DOHH2 (cell line): ENCODE measurements at regions not wholly inside any gene's neighbourhood (a gene's known extent, or its start where the extent isn't known, plus 50 kb on each side); places are given as distances from the start of the nearest gene placed in this dataset.

ENCODE experiments used
- H3F3A ChIP-seq: fragments of 200-600 bp; sonication (generic), shearing (Covaris generic); 2 replicates; pipeline ENCODE4 v1.6.0; 2016; ENCODE audit warnings: antibody characterized with exemption, mild to moderate bottlenecking; ENCODE audit not compliant: control insufficient read depth, insufficient read depth
- H3K27ac ChIP-seq: fragments of 200-600 bp; sonication (generic); 2 replicates; pipeline ENCODE4 v1.5.1; 2014; ENCODE audit warnings: low read depth, mild to moderate bottlenecking, low read length, moderate library complexity
- H3K27me3 ChIP-seq: fragments of 200-600 bp; sonication (generic); 2 replicates; pipeline ENCODE4 v1.6.1; 2014; ENCODE audit warnings: mild to moderate bottlenecking, low read length, mixed read lengths; ENCODE audit not compliant: control insufficient read depth
- H3K36me3 ChIP-seq: fragments of 200-600 bp; sonication (generic); 2 replicates; pipeline ENCODE4 v1.6.1; 2014; ENCODE audit warnings: mild to moderate bottlenecking, low read length, moderate library complexity, mixed read lengths; ENCODE audit not compliant: control insufficient read depth
- H3K4me1 ChIP-seq: fragments of 200-600 bp; sonication (generic); 2 replicates; pipeline ENCODE4 v1.6.1; 2014; ENCODE audit warnings: mild to moderate bottlenecking, low read length, mixed read lengths; ENCODE audit not compliant: control insufficient read depth
- H3K4me2 ChIP-seq: fragments of 200-600 bp; sonication (generic); 2 replicates; pipeline ENCODE4 v1.6.0; 2014; ENCODE audit warnings: mild to moderate bottlenecking, low read length, moderate library complexity
- H3K4me3 ChIP-seq: fragments of 200-600 bp; sonication (generic); 2 replicates; pipeline ENCODE4 v1.5.1; 2014; ENCODE audit warnings: mild to moderate bottlenecking, low read length, mixed read lengths
- H3K79me2 ChIP-seq: fragments of 200-600 bp; sonication (generic); 2 replicates; pipeline ENCODE4 v1.6.1; 2014; ENCODE audit warnings: mild to moderate bottlenecking, low read length, mixed read lengths; ENCODE audit not compliant: control insufficient read depth
- H3K9me2 ChIP-seq: fragments of 200-600 bp; sonication (generic); replicated peaks from 2 replicates; pipeline ENCODE4 v1.6.1; 2014; ENCODE audit warnings: mild to moderate bottlenecking, low read length, mixed read lengths; ENCODE audit not compliant: control insufficient read depth
- H3K9me3 ChIP-seq: fragments of 200-600 bp; sonication (generic); 2 replicates; pipeline ENCODE4 v1.6.1; 2014; ENCODE audit warnings: antibody characterized with exemption, low read length, mixed read lengths; ENCODE audit not compliant: control insufficient read depth, insufficient read depth
- H4K20me1 ChIP-seq: fragments of 200-600 bp; sonication (generic); 2 replicates; pipeline ENCODE4 v1.6.0; 2014; ENCODE audit warnings: low read depth, mild to moderate bottlenecking, antibody characterized with exemption, low read length, moderate library complexity; ENCODE audit not compliant: control insufficient read depth, insufficient read depth
- CTCF ChIP-seq: fragments of 200-600 bp; sonication (generic); IDR thresholded peaks from one replicate; pipeline ENCODE4 v1.5.1; 2014; ENCODE audit warnings: antibody characterized with exemption, mild to moderate bottlenecking, low read depth, low read length; ENCODE audit not compliant: poor library complexity, severe bottlenecking
- EZH2phosphoT487 ChIP-seq: fragments of 200-600 bp; sonication (generic); IDR thresholded peaks from 2 replicates; pipeline ENCODE4 v1.6.1; 2017; ENCODE audit warnings: borderline replicate concordance, mild to moderate bottlenecking, antibody characterized with exemption, low read length, moderate library complexity, mixed read lengths

DNA sequence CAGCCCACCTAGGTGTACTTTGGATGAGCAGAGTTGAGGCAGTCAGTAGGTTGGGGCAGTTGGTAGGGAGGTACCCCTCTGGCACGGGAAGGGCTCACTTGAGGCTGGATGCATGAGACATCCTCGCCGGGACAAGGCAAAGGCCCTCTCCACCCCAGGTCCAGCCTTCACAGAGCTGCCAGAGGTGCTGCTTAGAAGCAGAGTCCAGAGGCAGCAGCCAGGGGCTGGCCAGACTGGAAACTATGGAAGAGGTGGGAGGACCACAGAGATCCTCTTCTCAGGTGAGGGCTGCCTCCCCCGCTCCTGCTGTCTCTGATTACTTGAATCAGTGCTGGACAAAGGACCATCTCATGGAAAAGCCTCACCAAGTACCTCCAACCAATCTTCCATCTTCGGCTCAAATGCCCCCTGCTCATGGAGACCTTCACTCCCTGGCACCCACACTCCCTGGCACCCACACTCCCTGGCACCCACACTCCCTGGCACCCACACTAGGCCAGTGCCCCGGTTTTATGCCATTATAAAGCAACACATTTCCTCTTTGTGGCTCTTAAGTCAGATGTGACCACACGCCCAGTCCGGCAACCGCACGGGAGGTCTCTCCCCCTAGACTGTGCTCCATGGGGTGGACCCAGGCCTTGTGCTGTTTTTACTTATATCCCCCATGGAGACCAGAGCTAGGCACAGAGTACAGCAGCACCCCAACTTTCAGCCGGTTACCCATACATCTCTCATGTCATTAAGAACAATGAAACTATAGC, 100.1 kb downstream of the YTHDF1 start:
- Histone ChIP-seq H3K9me3 (0 out of 2 replicates have a peak, but pooled peaks cover 4% of the 10 kb centered on the region), H3K27ac (no peak overlapping the region), H3K9me2 (no peaks in the 10 kb centered on the region), H3K4me2 (no peak overlapping the region), H3K4me1 (no peaks in the 10 kb centered on the region), H3K36me3 (no peaks in the 10 kb centered on the region), H3K79me2 (no peaks in the 10 kb centered on the region), H3K27me3 (peaks cover under 1% of the 10 kb centered on the region; the same call in 1 of the 2 replicates), H3K4me3 (no peak overlapping the region), H3F3A (no peaks in the 10 kb centered on the region), H4K20me1 (no peaks in the 10 kb centered on the region)
- no peak for TF ChIP-seq EZH2phosphoT487
- TF ChIP-seq CTCF: no peak

GRCh38 chr20:63114693-63115311, 101.1 kb downstream of the YTHDF1 start:
- H3K4me1 ChIP-seq: no peaks in the 10 kb centered on the region
- peaks cover 7% of the 10 kb centered on the region; the same call in 1 of the 2 replicates for H3K27me3 ChIP-seq
- H4K20me1 ChIP-seq: no peaks in the 10 kb centered on the region
- H3K4me2 ChIP-seq: no peak overlapping the region
- H3K9me2 ChIP-seq: no peaks in the 10 kb centered on the region
- 0 out of 2 replicates have a peak, but pooled peaks cover 4% of the 10 kb centered on the region for H3K9me3 ChIP-seq
- H3K36me3 ChIP-seq: no peaks in the 10 kb centered on the region
- H3K27ac ChIP-seq: no peak overlapping the region
- no peaks in the 10 kb centered on the region for H3F3A ChIP-seq
- no peak overlapping the region for H3K4me3 ChIP-seq
- no peak for TF ChIP-seq CTCF
- no peak for TF ChIP-seq EZH2phosphoT487
- H3K79me2 ChIP-seq: no peaks in the 10 kb centered on the region

DNA sequence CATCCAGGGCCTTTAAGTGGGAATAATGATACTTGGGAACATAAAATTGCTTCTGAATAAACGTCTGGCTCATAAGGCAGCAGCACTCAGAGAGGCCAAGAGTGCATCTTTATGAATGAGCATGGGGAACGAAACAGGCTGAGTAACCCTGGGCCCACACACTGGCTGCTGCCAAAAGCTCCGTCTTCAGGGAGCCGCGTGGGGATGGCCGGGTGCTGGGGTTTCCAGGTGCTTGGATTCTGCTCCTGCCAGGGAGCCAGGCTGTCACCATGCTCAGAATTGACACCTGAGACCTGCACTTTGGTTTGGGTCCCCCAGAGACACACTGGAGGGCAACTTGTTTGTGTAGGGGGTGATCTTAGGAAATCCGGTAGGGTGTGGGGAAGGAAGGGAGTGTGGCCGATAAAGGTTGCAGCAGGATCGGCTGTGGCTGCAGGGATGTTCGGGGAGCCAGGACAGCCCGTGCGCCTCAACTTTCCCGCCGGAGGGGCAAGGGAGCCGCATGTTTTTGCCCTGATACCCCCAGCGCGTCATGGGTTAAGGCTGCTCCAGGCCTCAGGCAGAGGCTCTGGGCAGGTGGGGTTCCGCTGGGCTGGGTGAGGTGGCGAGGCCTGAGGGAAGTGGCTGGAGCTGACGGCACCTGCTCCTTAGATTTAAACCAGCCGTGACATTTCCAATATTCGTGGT, 101.8 kb downstream of the YTHDF1 start:
- no peaks in the 10 kb centered on the region for H3F3A ChIP-seq
- H3K9me3 ChIP-seq: 0 out of 2 replicates have a peak, but pooled peaks cover 4% of the 10 kb centered on the region
- no peak overlapping the region for H3K27ac ChIP-seq
- no peak overlapping the region for H3K4me3 ChIP-seq
- TF ChIP-seq CTCF: no peak
- TF ChIP-seq EZH2phosphoT487: no peak
- H3K79me2 ChIP-seq: no peaks in the 10 kb centered on the region
- H4K20me1 ChIP-seq: no peaks in the 10 kb centered on the region
- H3K36me3 ChIP-seq: no peaks in the 10 kb centered on the region
- no peaks in the 10 kb centered on the region for H3K9me2 ChIP-seq
- H3K4me2 ChIP-seq: no peak overlapping the region
- no peaks in the 10 kb centered on the region for H3K4me1 ChIP-seq
- peaks cover 8% of the 10 kb centered on the region; the same call in 1 of the 2 replicates for H3K27me3 ChIP-seq
